Mesothelial cell of epicardium (in vitro differentiated cells): ENCODE measurements at regions not wholly inside any gene's neighbourhood (a gene's known extent, or its start where the extent isn't known, plus 50 kb on each side); places are given as distances from the start of the nearest gene placed in this dataset.
A peak's percentile ranks its signal among the peaks of the same experiment; 100 is the strongest.

Source experiments
- DNase-seq, 2 experiments: peaks; one replicate each; pipeline ENCODE4 v3.0.0; 2021; ENCODE audit warnings: low spot score in 2 of 2; ENCODE audit not compliant: unreplicated experiment in 2 of 2
- H3K27ac Mint-ChIP-seq: 2 replicates; pipeline ENCODE4 v1.8.0; 2021; ENCODE audit warnings: mixed read lengths
- H3K27me3 Mint-ChIP-seq: 2 replicates; pipeline ENCODE4 v1.8.0; 2021; ENCODE audit warnings: low read depth, mixed read lengths
- H3K36me3 Mint-ChIP-seq: 2 replicates; pipeline ENCODE4 v1.8.0; 2021; ENCODE audit warnings: mixed read lengths
- H3K4me1 Mint-ChIP-seq: 2 replicates; pipeline ENCODE4 v1.8.0; 2021; ENCODE audit warnings: mixed read lengths
- H3K4me3 Mint-ChIP-seq: 2 replicates; pipeline ENCODE4 v1.8.0; 2021; ENCODE audit warnings: mild to moderate bottlenecking, moderate library complexity, mixed read lengths
- H3K9me3 Mint-ChIP-seq: 2 replicates; pipeline ENCODE4 v1.8.0; 2021; ENCODE audit warnings: mixed read lengths
- CTCF ChIP-seq: fragments of 200-600 bp; sonication (generic); IDR thresholded peaks from one replicate; pipeline ENCODE4 v1.5.0; 2021; ENCODE audit warnings: antibody characterized with exemption; ENCODE audit not compliant: unreplicated experiment

GRCh38 chr2:7670905-7671641 lies 753.9 kb downstream of the RNF144A start:
- Mint-ChIP-seq H3K4me1 (no peaks in the 10 kb centered on the region), H3K4me3 (no peak overlapping the region), H3K36me3 (no peaks in the 10 kb centered on the region), H3K9me3 (peaks cover 3% of the 10 kb centered on the region), H3K27ac (no peak overlapping the region), H3K27me3 (no peaks in the 10 kb centered on the region)
- no peak for DNase-seq
- TF ChIP-seq CTCF: no peak

GRCh38 chr2:7672027-7672684 lies 754.9 kb downstream of the RNF144A start:
- Mint-ChIP-seq H3K9me3 (peaks cover 3% of the 10 kb centered on the region), H3K27me3 (no peaks in the 10 kb centered on the region), H3K4me1 (no peaks in the 10 kb centered on the region), H3K4me3 (no peak overlapping the region), H3K36me3 (no peaks in the 10 kb centered on the region), H3K27ac (no peak overlapping the region)
- DNase-seq: no peak
- TF ChIP-seq CTCF: peak; percentile 71

GRCh38 chr2:7672685-7673071 lies 755.5 kb downstream of the RNF144A start:
- no peak overlapping the region for H3K27ac Mint-ChIP-seq
- no peaks in the 10 kb centered on the region for H3K4me1 Mint-ChIP-seq
- no peaks in the 10 kb centered on the region for H3K36me3 Mint-ChIP-seq
- H3K27me3 Mint-ChIP-seq: no peaks in the 10 kb centered on the region
- H3K9me3 Mint-ChIP-seq: peaks cover 3% of the 10 kb centered on the region
- H3K4me3 Mint-ChIP-seq: no peak overlapping the region
- TF ChIP-seq CTCF: no peak
- no peak for DNase-seq

GRCh38 chr2:7673101-7673500 lies 755.9 kb downstream of the RNF144A start:
- DNase-seq: no peak
- Mint-ChIP-seq H3K9me3 (peaks cover 3% of the 10 kb centered on the region), H3K36me3 (no peaks in the 10 kb centered on the region), H3K4me3 (no peak overlapping the region), H3K4me1 (no peaks in the 10 kb centered on the region), H3K27me3 (no peaks in the 10 kb centered on the region), H3K27ac (no peak overlapping the region)
- TF ChIP-seq CTCF: no peak

- Mint-ChIP-seq H3K4me3 (no peak overlapping the region), H3K4me1 (no peaks in the 10 kb centered on the region), H3K27ac (no peak overlapping the region), H3K9me3 (peaks cover 3% of the 10 kb centered on the region), H3K27me3 (no peaks in the 10 kb centered on the region), H3K36me3 (no peaks in the 10 kb centered on the region)
- no peak for TF ChIP-seq CTCF
- DNase-seq: no peak
Observed at GRCh38 chr2:7673853-7674252, 756.6 kb downstream of the RNF144A start.
